ENCODE measurements at regions not wholly inside any gene's neighbourhood (a gene's known extent, or its start where the extent isn't known, plus 50 kb on each side); places are given as distances from the start of the nearest gene placed in this dataset.

- FAIRE-seq: no peak
- no peak for DNase-seq (ENCODE audit: extremely low spot score, insufficient read length, low read depth)
Measured at GRCh38 chr5:96064877-96065276, 103.2 kb upstream of the ELL2 start.

GRCh38 chr5:96062836-96063235 is 101.2 kb upstream of the ELL2 start:
- no peak for DNase-seq (ENCODE audit: extremely low spot score, insufficient read length, low read depth)
- no peak for FAIRE-seq

GRCh38 chr5:96058084-96058483 is 96.4 kb upstream of the ELL2 start:
- FAIRE-seq (no peak), DNase-seq (ENCODE audit: extremely low spot score, insufficient read length, low read depth) (no peak)

- DNase-seq (ENCODE audit: extremely low spot score, insufficient read length, low read depth): no peak
- no peak for FAIRE-seq
Measured at GRCh38 chr5:96054311-96055030, 92.8 kb upstream of the ELL2 start.

- FAIRE-seq: no peak
Measured at GRCh38 chr5:96053063-96053735, 91.5 kb upstream of the ELL2 start.

GRCh38 chr5:96052374-96052773 is 90.7 kb upstream of the ELL2 start:
- FAIRE-seq: no peak
- DNase-seq (ENCODE audit: extremely low spot score, insufficient read length, low read depth): no peak

More at GRCh38 chr5:96053063-96053735, 91.5 kb upstream of the ELL2 start:
- no peak for DNase-seq (ENCODE audit: extremely low spot score, insufficient read length, low read depth)

GRCh38 chr5:96051401-96051830 is 89.8 kb upstream of the ELL2 start:
- no peak for DNase-seq (ENCODE audit: extremely low spot score, insufficient read length, low read depth)
- FAIRE-seq: no peak

- DNase-seq (ENCODE audit: extremely low spot score, insufficient read length, low read depth) (no peak), FAIRE-seq (no peak)
Measured at GRCh38 chr5:96050273-96050880, 88.7 kb upstream of the ELL2 start.

GRCh38 chr5:96049398-96050272 is 88.0 kb upstream of the ELL2 start:
- FAIRE-seq (no peak), DNase-seq (ENCODE audit: extremely low spot score, insufficient read length, low read depth) (no peak)

- FAIRE-seq (no peak), DNase-seq (ENCODE audit: extremely low spot score, insufficient read length, low read depth) (no peak)
Measured at GRCh38 chr5:96048763-96049162, 87.1 kb upstream of the ELL2 start.

- DNase-seq (ENCODE audit: extremely low spot score, insufficient read length, low read depth): no peak
Measured at GRCh38 chr5:96045888-96046287, 84.2 kb upstream of the ELL2 start.

GRCh38 chr5:96043446-96043845 is 81.8 kb upstream of the ELL2 start:
- no peak for DNase-seq (ENCODE audit: extremely low spot score, insufficient read length, low read depth)
- FAIRE-seq: no peak

More at GRCh38 chr5:96045888-96046287, 84.2 kb upstream of the ELL2 start:
- FAIRE-seq: no peak

- DNase-seq (ENCODE audit: extremely low spot score, insufficient read length, low read depth): no peak
- FAIRE-seq: no peak
Measured at GRCh38 chr5:96037128-96037527, 75.5 kb upstream of the ELL2 start.

- FAIRE-seq: no peak
- DNase-seq (ENCODE audit: extremely low spot score, insufficient read length, low read depth): no peak
Measured at GRCh38 chr5:96036301-96036700, 74.7 kb upstream of the ELL2 start.

- FAIRE-seq (no peak), DNase-seq (ENCODE audit: extremely low spot score, insufficient read length, low read depth) (no peak)
Measured at GRCh38 chr5:96035796-96036195, 74.1 kb upstream of the ELL2 start.

GRCh38 chr5:96033116-96033515 is 71.5 kb upstream of the ELL2 start:
- no peak for DNase-seq (ENCODE audit: extremely low spot score, insufficient read length, low read depth)
- no peak for FAIRE-seq

- DNase-seq (ENCODE audit: extremely low spot score, insufficient read length, low read depth) (no peak), FAIRE-seq (no peak)
Measured at GRCh38 chr5:96031811-96032261, 70.2 kb upstream of the ELL2 start.

- DNase-seq (ENCODE audit: extremely low spot score, insufficient read length, low read depth) (no peak), FAIRE-seq (no peak)
Measured at GRCh38 chr5:96031180-96031579, 69.5 kb upstream of the ELL2 start.

- FAIRE-seq (no peak), DNase-seq (ENCODE audit: extremely low spot score, insufficient read length, low read depth) (no peak)
Measured at GRCh38 chr5:96026406-96027041, 64.9 kb upstream of the ELL2 start.

Data from GM18507 (cell line).